Activated B cell treated with CpG ODN at 0.5 μM for 24 hours (primary cell): ENCODE measurements at regions not wholly inside any gene's neighbourhood (a gene's known extent, or its start where the extent isn't known, plus 50 kb on each side); places are given as distances from the start of the nearest gene placed in this dataset.

Source experiments
- ATAC-seq: fragments of 200-7000 bp; cut with Tn5 transposase; one replicate; pipeline ENCODE4 v1.10.0; 2021; ENCODE audit warnings: low read depth, mild to moderate bottlenecking, moderate library complexity
- CTCF ChIA-PET: fragments of 350-600 bp; sonication (Branson Sonifier 250); formaldehyde crosslinking; loops from one replicate; lab custom pipeline; 2021; ENCODE audit warnings: antibody characterized with exemption; lab: Charles Lee
- POLR2A ChIA-PET: fragments of 350-600 bp; sonication (Branson Sonifier 250); formaldehyde crosslinking; loops from one replicate; lab custom pipeline; 2021; ENCODE audit warnings: antibody characterized with exemption; lab: Charles Lee
- DNase-seq: peaks from one replicate; pipeline ENCODE4 v3.0.0; 2022
- H3K27ac Mint-ChIP-seq: one replicate; pipeline ENCODE4 v1.8.0; 2020; ENCODE audit warnings: mixed read lengths
- H3K27me3 Mint-ChIP-seq: one replicate; pipeline ENCODE4 v1.8.0; 2021; ENCODE audit warnings: mixed read lengths
- H3K36me3 Mint-ChIP-seq: one replicate; pipeline ENCODE4 v1.8.0; 2021; ENCODE audit warnings: low read depth, mixed read lengths
- H3K4me1 Mint-ChIP-seq: one replicate; pipeline ENCODE4 v1.8.0; 2021; ENCODE audit warnings: mixed read lengths
- H3K4me3 Mint-ChIP-seq: one replicate; pipeline ENCODE4 v1.8.0; 2020; ENCODE audit warnings: mild to moderate bottlenecking, mixed read lengths
- H3K9me3 Mint-ChIP-seq: one replicate; pipeline ENCODE4 v1.8.0; 2020; ENCODE audit warnings: mixed read lengths
- intact Hi-C: fragments of 100-400 bp; cut with micrococcal nuclease; formaldehyde crosslinking; loops from one replicate; pipeline ENCODE4 v1.15.1; 2024
- TF ChIP-seq, protein P1 (sequence below): fragments of 200-600 bp; IDR thresholded peaks from one replicate; pipeline ENCODE4 v1.8.0; 2022; ENCODE audit warnings: antibody characterized with exemption, mild to moderate bottlenecking

DNA sequence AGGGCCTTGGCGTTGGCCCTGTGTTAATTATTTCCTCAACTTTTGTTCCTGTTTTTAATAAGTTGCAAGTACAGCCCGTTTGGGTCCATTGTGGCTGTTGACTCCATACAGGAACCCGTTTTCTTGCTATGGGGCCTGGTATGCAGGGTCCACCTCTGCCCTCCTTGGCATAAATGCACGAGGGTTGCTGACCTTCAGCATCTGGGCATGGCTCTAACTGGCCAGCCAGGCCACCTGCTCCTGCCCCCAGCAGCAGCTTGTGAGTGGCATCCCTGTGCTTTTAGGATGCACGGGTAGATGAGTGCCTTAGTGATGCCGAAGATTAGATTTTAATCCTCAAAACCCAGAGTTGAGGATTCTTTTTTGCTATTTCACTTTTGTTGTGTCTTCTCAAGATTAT is 123.2 kb downstream of the GLRX3 start:
- ATAC-seq: no peak

DNA sequence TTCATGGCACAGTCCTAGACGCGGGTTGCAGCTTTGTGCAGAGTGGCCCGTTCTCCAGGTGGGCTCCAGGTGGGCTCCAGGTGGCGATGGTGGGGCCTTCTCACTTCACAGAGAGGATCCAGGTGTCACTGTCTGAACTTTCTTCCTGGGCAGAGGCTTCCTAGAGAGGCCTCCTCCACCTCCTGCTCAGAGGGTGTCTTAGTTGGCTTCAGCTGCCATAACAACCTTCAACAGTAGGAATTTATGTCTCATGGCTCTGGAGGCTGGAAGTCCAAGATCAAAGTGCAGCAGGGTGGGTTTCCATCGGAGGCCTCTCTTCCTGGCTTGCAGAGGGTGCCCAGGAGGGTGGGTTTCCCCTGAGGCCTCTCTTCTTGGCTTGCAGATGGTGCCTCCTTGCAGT is 125.1 kb downstream of the GLRX3 start:
- Mint-ChIP-seq H3K9me3 (no peaks in the 10 kb centered on the region), H3K27ac (no peak overlapping the region), H3K36me3 (no peaks in the 10 kb centered on the region), H3K4me3 (no peak overlapping the region), H3K4me1 (no peaks in the 10 kb centered on the region), H3K27me3 (no peaks in the 10 kb centered on the region)
- ChIA-PET CTCF (no interaction called here), POLR2A (no interaction called here)
- no peak for ATAC-seq
- intact Hi-C loops: no loop called here
- DNase-seq: no peak
- TF ChIP-seq, protein P1, sequence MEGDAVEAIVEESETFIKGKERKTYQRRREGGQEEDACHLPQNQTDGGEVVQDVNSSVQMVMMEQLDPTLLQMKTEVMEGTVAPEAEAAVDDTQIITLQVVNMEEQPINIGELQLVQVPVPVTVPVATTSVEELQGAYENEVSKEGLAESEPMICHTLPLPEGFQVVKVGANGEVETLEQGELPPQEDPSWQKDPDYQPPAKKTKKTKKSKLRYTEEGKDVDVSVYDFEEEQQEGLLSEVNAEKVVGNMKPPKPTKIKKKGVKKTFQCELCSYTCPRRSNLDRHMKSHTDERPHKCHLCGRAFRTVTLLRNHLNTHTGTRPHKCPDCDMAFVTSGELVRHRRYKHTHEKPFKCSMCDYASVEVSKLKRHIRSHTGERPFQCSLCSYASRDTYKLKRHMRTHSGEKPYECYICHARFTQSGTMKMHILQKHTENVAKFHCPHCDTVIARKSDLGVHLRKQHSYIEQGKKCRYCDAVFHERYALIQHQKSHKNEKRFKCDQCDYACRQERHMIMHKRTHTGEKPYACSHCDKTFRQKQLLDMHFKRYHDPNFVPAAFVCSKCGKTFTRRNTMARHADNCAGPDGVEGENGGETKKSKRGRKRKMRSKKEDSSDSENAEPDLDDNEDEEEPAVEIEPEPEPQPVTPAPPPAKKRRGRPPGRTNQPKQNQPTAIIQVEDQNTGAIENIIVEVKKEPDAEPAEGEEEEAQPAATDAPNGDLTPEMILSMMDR: no peak

More for the DNA sequence above, 123.2 kb downstream of the GLRX3 start:
- Mint-ChIP-seq H3K4me3 (no peak overlapping the region), H3K36me3 (no peaks in the 10 kb centered on the region), H3K27me3 (no peaks in the 10 kb centered on the region), H3K9me3 (no peaks in the 10 kb centered on the region), H3K27ac (no peak overlapping the region), H3K4me1 (no peaks in the 10 kb centered on the region)
- POLR2A ChIA-PET: no interaction called here
- TF ChIP-seq, protein P1: no peak
- CTCF ChIA-PET: no interaction called here
- DNase-seq: no peak
- intact Hi-C loops: no loop called here

DNA sequence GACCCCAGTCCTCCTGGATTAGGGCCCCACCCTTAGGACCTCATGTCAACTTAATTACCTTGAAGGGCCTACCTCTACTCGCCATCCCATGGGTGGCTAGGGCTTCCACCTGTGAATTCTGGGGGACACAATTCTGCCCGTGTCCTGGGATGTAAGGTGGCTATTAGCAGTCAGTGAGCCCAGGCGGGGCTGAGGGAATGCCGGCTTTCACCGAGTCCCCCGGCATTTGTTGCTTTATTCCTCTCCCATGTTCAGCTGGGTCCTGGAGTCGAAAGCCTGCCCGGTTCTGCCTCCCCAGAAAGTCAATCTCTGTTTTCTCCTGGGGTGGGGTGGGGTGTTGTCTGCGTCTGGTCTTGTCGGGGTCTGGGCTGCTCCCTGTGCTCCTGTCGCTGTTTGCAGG is 125.6 kb downstream of the GLRX3 start:
- no peaks in the 10 kb centered on the region for H3K27me3 Mint-ChIP-seq
- ATAC-seq: no peak
- no peaks in the 10 kb centered on the region for H3K36me3 Mint-ChIP-seq
- H3K27ac Mint-ChIP-seq: no peak overlapping the region
- no peak for DNase-seq
- TF ChIP-seq, protein P1: no peak
- H3K4me1 Mint-ChIP-seq: no peaks in the 10 kb centered on the region
- ChIA-PET POLR2A (no interaction called here), CTCF (no interaction called here)
- H3K9me3 Mint-ChIP-seq: no peaks in the 10 kb centered on the region
- no peak overlapping the region for H3K4me3 Mint-ChIP-seq
- intact Hi-C loops: no loop called here

DNA sequence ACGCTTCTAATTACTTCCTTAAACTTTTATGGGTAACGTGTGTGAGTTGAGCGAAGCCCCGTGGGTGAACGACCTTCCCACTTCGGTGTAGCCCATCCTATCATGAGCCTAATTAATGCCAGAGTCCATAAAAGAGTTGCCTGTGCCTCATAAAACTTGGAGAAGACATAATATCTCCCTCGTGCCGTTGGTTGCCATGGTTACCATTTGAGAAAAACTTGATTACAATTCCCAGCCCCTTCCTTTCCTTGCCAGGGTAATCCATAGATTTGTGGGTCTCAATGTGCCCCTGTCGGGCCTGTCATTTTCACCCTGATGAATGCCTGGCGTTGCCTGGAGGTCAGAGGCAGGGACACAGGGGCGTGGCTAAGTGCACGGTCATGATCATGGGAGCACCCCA is 127.1 kb downstream of the GLRX3 start:
- no peaks in the 10 kb centered on the region for H3K9me3 Mint-ChIP-seq
- no peaks in the 10 kb centered on the region for H3K36me3 Mint-ChIP-seq
- ChIA-PET CTCF (no interaction called here), POLR2A (no interaction called here)
- ATAC-seq: no peak
- intact Hi-C loops: no loop called here
- no peak overlapping the region for H3K27ac Mint-ChIP-seq
- TF ChIP-seq, protein P1: no peak
- no peaks in the 10 kb centered on the region for H3K27me3 Mint-ChIP-seq
- no peak overlapping the region for H3K4me3 Mint-ChIP-seq
- no peaks in the 10 kb centered on the region for H3K4me1 Mint-ChIP-seq
- DNase-seq: no peak

DNA sequence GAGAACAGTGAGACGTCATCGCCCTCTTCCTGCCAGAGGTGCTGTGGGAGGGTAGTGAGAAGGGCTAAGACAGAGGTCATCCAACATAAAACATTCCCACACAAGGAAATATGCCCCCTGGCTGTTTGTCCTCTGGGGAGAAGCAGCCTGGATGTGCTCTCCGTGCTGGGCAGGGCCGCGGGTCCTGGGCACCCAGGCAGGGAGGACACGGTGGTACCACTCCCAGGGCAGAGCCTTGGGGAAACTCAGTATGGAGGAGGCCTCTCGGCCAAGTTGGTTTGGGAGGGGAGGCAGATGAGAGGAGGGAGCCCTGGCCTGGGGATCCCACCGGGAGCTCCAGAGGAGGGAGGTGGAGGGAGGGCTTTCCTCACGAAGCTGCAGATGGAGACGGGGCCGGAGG is 129.4 kb downstream of the GLRX3 start:
- Mint-ChIP-seq H3K36me3 (no peaks in the 10 kb centered on the region), H3K27ac (no peak overlapping the region), H3K9me3 (no peaks in the 10 kb centered on the region), H3K4me1 (no peaks in the 10 kb centered on the region), H3K27me3 (no peaks in the 10 kb centered on the region), H3K4me3 (no peak overlapping the region)
- ATAC-seq (no peak), DNase-seq (no peak)
- POLR2A ChIA-PET: no interaction called here
- intact Hi-C loops: no loop called here
- TF ChIP-seq, protein P1: no peak
- CTCF ChIA-PET: no interaction called here
